Panc1 (cell line): ENCODE measurements at regions not wholly inside any gene's neighbourhood (a gene's known extent, or its start where the extent isn't known, plus 50 kb on each side); places are given as distances from the start of the nearest gene placed in this dataset.

Source experiments
- ATAC-seq: fragments of 200-7000 bp; cut with Tn5 transposase; 2 replicates; pipeline ENCODE4 v1.9.1; 2020; ENCODE audit warnings: mild to moderate bottlenecking, moderate library complexity
- BruUV-seq: library from RNA; stranded (reverse); fragments of 400-500 nt; replicated peaks from 2 replicates; lab custom pipeline; 2021; lab: Mats Ljungman, UMichigan
- CTCF ChIA-PET: fragments of 300-600 bp; sonication (Branson Sonifier 250); formaldehyde crosslinking; loops from one replicate; lab custom pipeline; 2022; ENCODE audit warnings: antibody characterized with exemption; lab: Charles Lee
- POLR2A ChIA-PET: fragments of 300-600 bp; sonication (Branson Sonifier 250); formaldehyde crosslinking; loops from one replicate; lab custom pipeline; 2022; ENCODE audit warnings: antibody characterized with exemption; lab: Charles Lee
- DNase-seq: peaks from one replicate; pipeline ENCODE4 v3.0.0-alpha.2; 2010; ENCODE audit warnings: low read depth, low spot score
- H3K27ac ChIP-seq: 2 replicates; pipeline ENCODE4 v1.5.1; 2011; ENCODE audit warnings: mild to moderate bottlenecking, low read length, inconsistent platforms
- H3K27me3 ChIP-seq: fragments of 200-500 bp; sonication (Bioruptor generic); 2 replicates; pipeline ENCODE4 v1.6.0; 2014; ENCODE audit warnings: low read length, inconsistent platforms; ENCODE audit not compliant: control insufficient read depth, insufficient read depth
- H3K36me3 ChIP-seq: fragments of 200-500 bp; sonication (Bioruptor generic); 2 replicates; pipeline ENCODE4 v1.5.1; 2014; ENCODE audit warnings: inconsistent platforms, mild to moderate bottlenecking, low read length, moderate library complexity; ENCODE audit not compliant: control insufficient read depth, insufficient read depth
- H3K4me1 ChIP-seq: 2 replicates; pipeline ENCODE4 v1.5.1; 2011; ENCODE audit warnings: inconsistent platforms, mild to moderate bottlenecking, low read length, moderate library complexity; ENCODE audit not compliant: control insufficient read depth, insufficient read depth
- H3K4me3 ChIP-seq, 2 experiments: 2 replicates each; pipeline ENCODE4 v1.5.1; 2011 to 2012; ENCODE audit warnings: low read depth in 2 of 2, low read length in 2 of 2, mild to moderate bottlenecking in 2 of 2, inconsistent platforms in 1 of 2, moderate library complexity in 1 of 2
- H3K9me3 ChIP-seq: fragments of 200-500 bp; sonication (Bioruptor generic); 2 replicates; pipeline ENCODE4 v1.5.1; 2014; ENCODE audit warnings: low read depth, mild to moderate bottlenecking, inconsistent platforms, low read length, moderate library complexity; ENCODE audit not compliant: control insufficient read depth, insufficient read depth
- POLR2AphosphoS5 ChIP-seq: IDR thresholded peaks from 2 replicates; pipeline ENCODE4 v1.6.1; 2012; ENCODE audit warnings: mild to moderate bottlenecking, low read depth, low read length, moderate library complexity
- SIN3A ChIP-seq: IDR thresholded peaks from 2 replicates; pipeline ENCODE4 v1.6.1; 2012; ENCODE audit warnings: low read depth, mild to moderate bottlenecking, low read length, moderate library complexity, borderline replicate concordance; ENCODE audit not compliant: insufficient read depth
- TCF7L2 ChIP-seq: IDR thresholded peaks from 2 replicates; pipeline ENCODE4 v1.6.1; 2011; ENCODE audit warnings: mild to moderate bottlenecking, low read depth, low read length, inconsistent platforms
- in situ Hi-C: cut with HindIII; loops from 2 replicates; pipeline ENCODE4 v1.10.0; 2016; ENCODE audit warnings: low sequenced_read_pairs, low pct_unique_long_range_greater_than_20kb
- intact Hi-C: fragments of 100-400 bp; cut with micrococcal nuclease; formaldehyde crosslinking; loops from one replicate; pipeline ENCODE4 v1.10.0; 2022; ENCODE audit not compliant: unreplicated experiment
- TF ChIP-seq, protein P1 (sequence below), 2 experiments: IDR thresholded peaks; 2 replicates each; pipeline ENCODE4 v1.6.1; 2011 to 2012; ENCODE audit warnings: low read depth in 2 of 2, control low read depth in 1 of 2, low read length in 1 of 2, mild to moderate bottlenecking in 1 of 2, moderate library complexity in 1 of 2; ENCODE audit not compliant: insufficient read depth in 1 of 2
- TF ChIP-seq, protein P2 (sequence below): fragments of 450-650 bp; IDR thresholded peaks from 2 replicates; pipeline ENCODE4 v1.5.1; 2017; ENCODE audit warnings: mild to moderate bottlenecking

DNA sequence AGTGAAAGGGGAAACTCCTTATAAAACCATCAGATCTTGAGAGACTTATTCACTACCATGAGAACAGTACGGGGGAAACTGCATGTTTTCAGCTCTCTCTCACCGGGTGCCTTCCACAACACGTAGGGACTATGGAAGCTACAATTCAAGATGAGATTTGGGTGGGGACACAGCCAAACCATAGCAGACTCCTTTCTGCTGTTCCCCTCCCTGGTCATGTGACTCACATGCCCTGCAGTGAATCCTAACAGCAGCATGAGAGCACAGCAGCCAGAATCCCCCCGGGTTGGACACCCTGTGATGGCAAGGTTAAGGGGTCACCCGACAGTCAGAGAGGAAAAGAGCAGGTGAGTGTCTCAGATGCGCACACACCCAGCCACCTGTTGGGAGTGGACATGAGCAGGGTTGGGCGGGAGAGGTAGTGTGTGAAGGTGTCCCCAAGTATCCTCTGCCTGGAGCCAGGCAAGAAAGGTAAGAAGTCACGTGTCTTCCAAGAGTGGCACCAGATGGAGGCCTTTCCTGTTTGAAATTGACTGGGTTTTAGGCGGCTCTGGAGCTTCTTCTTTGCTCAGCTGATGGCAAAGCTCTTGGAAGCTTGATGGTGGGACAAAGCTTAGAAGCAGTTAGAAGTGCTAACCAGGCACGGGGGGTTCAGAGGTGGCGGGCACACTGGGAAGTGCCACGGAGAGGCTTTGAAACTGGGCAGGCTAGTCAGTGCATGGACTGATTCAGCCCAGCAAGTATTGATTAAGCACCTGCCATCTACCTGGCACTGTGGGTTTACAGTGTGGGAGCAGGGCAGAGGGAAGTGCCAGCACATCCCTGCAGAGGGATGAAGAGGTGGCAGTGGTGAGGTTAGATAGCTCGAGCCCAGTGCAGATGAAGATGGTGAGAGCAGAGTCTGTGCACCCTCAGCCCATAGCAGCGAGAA, 68.7 kb downstream of the RHOB start:
- DNase-seq (no peak), ATAC-seq (no peak)
- Histone ChIP-seq H3K4me1 (no peaks in the 10 kb centered on the region), H3K27me3 (no peaks in the 10 kb centered on the region), H3K4me3 (no peak overlapping the region), H3K9me3 (no peaks in the 10 kb centered on the region), H3K27ac (no peak overlapping the region), H3K36me3 (no peaks in the 10 kb centered on the region)
- BruUV-seq, result no TSS peak
- intact Hi-C loops, result no loop called here
- CTCF ChIA-PET, result no interaction called here
- POLR2A ChIA-PET, result no interaction called here
- TF ChIP-seq POLR2AphosphoS5 (no peak), TCF7L2 (no peak), SIN3A (no peak)
- TF ChIP-seq, protein P1, sequence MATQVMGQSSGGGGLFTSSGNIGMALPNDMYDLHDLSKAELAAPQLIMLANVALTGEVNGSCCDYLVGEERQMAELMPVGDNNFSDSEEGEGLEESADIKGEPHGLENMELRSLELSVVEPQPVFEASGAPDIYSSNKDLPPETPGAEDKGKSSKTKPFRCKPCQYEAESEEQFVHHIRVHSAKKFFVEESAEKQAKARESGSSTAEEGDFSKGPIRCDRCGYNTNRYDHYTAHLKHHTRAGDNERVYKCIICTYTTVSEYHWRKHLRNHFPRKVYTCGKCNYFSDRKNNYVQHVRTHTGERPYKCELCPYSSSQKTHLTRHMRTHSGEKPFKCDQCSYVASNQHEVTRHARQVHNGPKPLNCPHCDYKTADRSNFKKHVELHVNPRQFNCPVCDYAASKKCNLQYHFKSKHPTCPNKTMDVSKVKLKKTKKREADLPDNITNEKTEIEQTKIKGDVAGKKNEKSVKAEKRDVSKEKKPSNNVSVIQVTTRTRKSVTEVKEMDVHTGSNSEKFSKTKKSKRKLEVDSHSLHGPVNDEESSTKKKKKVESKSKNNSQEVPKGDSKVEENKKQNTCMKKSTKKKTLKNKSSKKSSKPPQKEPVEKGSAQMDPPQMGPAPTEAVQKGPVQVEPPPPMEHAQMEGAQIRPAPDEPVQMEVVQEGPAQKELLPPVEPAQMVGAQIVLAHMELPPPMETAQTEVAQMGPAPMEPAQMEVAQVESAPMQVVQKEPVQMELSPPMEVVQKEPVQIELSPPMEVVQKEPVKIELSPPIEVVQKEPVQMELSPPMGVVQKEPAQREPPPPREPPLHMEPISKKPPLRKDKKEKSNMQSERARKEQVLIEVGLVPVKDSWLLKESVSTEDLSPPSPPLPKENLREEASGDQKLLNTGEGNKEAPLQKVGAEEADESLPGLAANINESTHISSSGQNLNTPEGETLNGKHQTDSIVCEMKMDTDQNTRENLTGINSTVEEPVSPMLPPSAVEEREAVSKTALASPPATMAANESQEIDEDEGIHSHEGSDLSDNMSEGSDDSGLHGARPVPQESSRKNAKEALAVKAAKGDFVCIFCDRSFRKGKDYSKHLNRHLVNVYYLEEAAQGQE (IDR thresholded peaks at IDR 0.05; ENCODE audit: insufficient read depth in 1 of 2, low read depth in 2 of 2, low read length in 1 of 2), result no peak
- TF ChIP-seq, protein P2, sequence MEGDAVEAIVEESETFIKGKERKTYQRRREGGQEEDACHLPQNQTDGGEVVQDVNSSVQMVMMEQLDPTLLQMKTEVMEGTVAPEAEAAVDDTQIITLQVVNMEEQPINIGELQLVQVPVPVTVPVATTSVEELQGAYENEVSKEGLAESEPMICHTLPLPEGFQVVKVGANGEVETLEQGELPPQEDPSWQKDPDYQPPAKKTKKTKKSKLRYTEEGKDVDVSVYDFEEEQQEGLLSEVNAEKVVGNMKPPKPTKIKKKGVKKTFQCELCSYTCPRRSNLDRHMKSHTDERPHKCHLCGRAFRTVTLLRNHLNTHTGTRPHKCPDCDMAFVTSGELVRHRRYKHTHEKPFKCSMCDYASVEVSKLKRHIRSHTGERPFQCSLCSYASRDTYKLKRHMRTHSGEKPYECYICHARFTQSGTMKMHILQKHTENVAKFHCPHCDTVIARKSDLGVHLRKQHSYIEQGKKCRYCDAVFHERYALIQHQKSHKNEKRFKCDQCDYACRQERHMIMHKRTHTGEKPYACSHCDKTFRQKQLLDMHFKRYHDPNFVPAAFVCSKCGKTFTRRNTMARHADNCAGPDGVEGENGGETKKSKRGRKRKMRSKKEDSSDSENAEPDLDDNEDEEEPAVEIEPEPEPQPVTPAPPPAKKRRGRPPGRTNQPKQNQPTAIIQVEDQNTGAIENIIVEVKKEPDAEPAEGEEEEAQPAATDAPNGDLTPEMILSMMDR, result no peak
- in situ Hi-C loops, result no loop called here

DNA sequence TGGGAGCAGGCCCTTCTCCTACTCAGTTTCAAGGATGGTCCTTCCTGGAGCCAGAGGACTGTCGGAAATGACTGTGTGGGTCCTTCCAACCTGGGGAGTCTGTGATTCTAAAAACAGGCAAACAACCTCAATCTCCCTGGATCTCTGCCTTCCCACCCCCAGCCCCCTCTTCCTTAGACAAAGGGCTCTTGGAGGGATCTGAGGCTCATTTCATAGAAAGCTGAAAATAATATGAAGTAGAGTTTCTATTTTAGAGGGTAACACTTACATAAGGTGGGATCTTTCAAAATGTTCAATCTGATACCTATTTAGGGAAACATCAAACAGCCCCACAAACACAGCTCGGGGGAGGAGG, 69.4 kb downstream of the RHOB start:
- no peak overlapping the region for H3K4me3 ChIP-seq
- ATAC-seq, result no peak
- BruUV-seq, result no TSS peak
- no peaks in the 10 kb centered on the region for H3K4me1 ChIP-seq
- no peaks in the 10 kb centered on the region for H3K27me3 ChIP-seq
- H3K27ac ChIP-seq, result no peak overlapping the region
- no peaks in the 10 kb centered on the region for H3K9me3 ChIP-seq
- TF ChIP-seq SIN3A (no peak), TCF7L2 (no peak), POLR2AphosphoS5 (no peak)
- TF ChIP-seq, protein P2, result no peak
- TF ChIP-seq, protein P1 (IDR thresholded peaks at IDR 0.05; ENCODE audit: insufficient read depth in 1 of 2, low read depth in 2 of 2, low read length in 1 of 2), result no peak
- in situ Hi-C loops (no loop called here), intact Hi-C loops (no loop called here)
- DNase-seq, result no peak
- CTCF ChIA-PET, result no interaction called here
- POLR2A ChIA-PET, result no interaction called here
- H3K36me3 ChIP-seq, result no peaks in the 10 kb centered on the region
